ENCODE measurements at regions not wholly inside any gene's neighbourhood (a gene's known extent, or its start where the extent isn't known, plus 50 kb on each side); places are given as distances from the start of the nearest gene placed in this dataset.

- DNase-seq = no peak
These were observed 245.0 kb upstream of the RPL38 start for GRCh38 chr17:73958453-73958852.

GRCh38 chr17:73960469-73960868 lies 243.0 kb upstream of the RPL38 start:
- DNase-seq = no peak

- DNase-seq = no peak
These were observed 241.2 kb upstream of the RPL38 start for GRCh38 chr17:73962308-73962707.

- no peak for DNase-seq
These were observed 234.8 kb upstream of the RPL38 start for GRCh38 chr17:73968680-73969079.

- no peak for DNase-seq
These were observed 233.5 kb upstream of the RPL38 start for GRCh38 chr17:73969956-73970355.

- no peak for DNase-seq
These were observed 232.4 kb upstream of the RPL38 start for GRCh38 chr17:73971127-73971526.

- DNase-seq = no peak
These were observed 231.4 kb upstream of the RPL38 start for GRCh38 chr17:73972056-73972455.

GRCh38 chr17:73972901-73973300 lies 230.6 kb upstream of the RPL38 start:
- no peak for DNase-seq

GRCh38 chr17:73973586-73974409 lies 229.7 kb upstream of the RPL38 start:
- DNase-seq = peak; percentile 19

GRCh38 chr17:73974536-73974935 lies 228.9 kb upstream of the RPL38 start:
- no peak for DNase-seq

- DNase-seq = no peak
These were observed 227.3 kb upstream of the RPL38 start for GRCh38 chr17:73976147-73976546.

- DNase-seq = peak; percentile 91
These were observed 226.6 kb upstream of the RPL38 start for GRCh38 chr17:73976676-73977521.

GRCh38 chr17:73980517-73980916 lies 223.0 kb upstream of the RPL38 start:
- no peak for DNase-seq

GRCh38 chr17:73982871-73983270 lies 220.6 kb upstream of the RPL38 start:
- DNase-seq = no peak

- DNase-seq = no peak
These were observed 219.7 kb upstream of the RPL38 start for GRCh38 chr17:73983621-73984400.

GRCh38 chr17:73984941-73985340 lies 218.5 kb upstream of the RPL38 start:
- peak; percentile 41 for DNase-seq

GRCh38 chr17:73985466-73986015 lies 217.9 kb upstream of the RPL38 start:
- DNase-seq = no peak

GRCh38 chr17:73986641-73987177 lies 216.8 kb upstream of the RPL38 start:
- peak; percentile 55 for DNase-seq

- DNase-seq = no peak
These were observed 216.1 kb upstream of the RPL38 start for GRCh38 chr17:73987395-73987794.

- DNase-seq = no peak
These were observed 215.5 kb upstream of the RPL38 start for GRCh38 chr17:73987845-73988509.

- no peak for DNase-seq
These were observed 213.8 kb upstream of the RPL38 start for GRCh38 chr17:73989671-73990070.

GRCh38 chr17:73990290-73990689 lies 213.2 kb upstream of the RPL38 start:
- DNase-seq = no peak

All from NCI-H510A treated with DMSO at 0.1 percent for 48 hours (cell line).